ENCODE measurements at regions not wholly inside any gene's neighbourhood (a gene's known extent, or its start where the extent isn't known, plus 50 kb on each side); places are given as distances from the start of the nearest gene placed in this dataset.

- DNase-seq: no peak
- no peaks in the 10 kb centered on the region for H3K27me3 ChIP-seq (ENCODE audit: control insufficient read depth, insufficient read depth, low read length)
- WGBS (ENCODE audit: insufficient coverage, low lambda C conversion rate): no CpG with 5 or more reads among the region's 17 CpGs
Observed at GRCh38 chr20:50376888-50377459, 133.2 kb upstream of the PTPN1 start.

GRCh38 chr20:50378170-50379000 is 131.8 kb upstream of the PTPN1 start:
- no peaks in the 10 kb centered on the region for H3K36me3 ChIP-seq (ENCODE audit: control insufficient read depth, insufficient read depth, low read length)
- no peak overlapping the region for H3K4me3 ChIP-seq (ENCODE audit: low read length)
- no peak for DNase-seq
- peak overlapping the region; percentile 66 for H3K27ac ChIP-seq (ENCODE audit: low read length)
- 81% methylated on average over 7 of the region's 14 CpGs for WGBS (ENCODE audit: insufficient coverage, low lambda C conversion rate)
- H3K27me3 ChIP-seq (ENCODE audit: control insufficient read depth, insufficient read depth, low read length): no peaks in the 10 kb centered on the region
- no peaks in the 10 kb centered on the region for H3K9me3 ChIP-seq (ENCODE audit: control insufficient read depth, low read depth, low read length)
- H3K4me1 ChIP-seq (ENCODE audit: control insufficient read depth, insufficient read depth, low read length): peaks cover 56% of the 10 kb centered on the region

More at GRCh38 chr20:50376888-50377459, 133.2 kb upstream of the PTPN1 start:
- Histone ChIP-seq H3K36me3 (ENCODE audit: control insufficient read depth, insufficient read depth, low read length) (no peaks in the 10 kb centered on the region), H3K4me3 (ENCODE audit: low read length) (no peak overlapping the region), H3K27ac (ENCODE audit: low read length) (no peak overlapping the region), H3K4me1 (ENCODE audit: control insufficient read depth, insufficient read depth, low read length) (peaks cover 53% of the 10 kb centered on the region), H3K9me3 (ENCODE audit: control insufficient read depth, low read depth, low read length) (no peaks in the 10 kb centered on the region)

GRCh38 chr20:50379049-50379990 is 130.9 kb upstream of the PTPN1 start:
- H3K4me1 ChIP-seq (ENCODE audit: control insufficient read depth, insufficient read depth, low read length): peaks cover 56% of the 10 kb centered on the region
- no peak overlapping the region for H3K4me3 ChIP-seq (ENCODE audit: low read length)
- DNase-seq: peak; percentile 94 to 96

GRCh38 chr20:50379991-50380696 is 130.0 kb upstream of the PTPN1 start:
- WGBS (ENCODE audit: insufficient coverage, low lambda C conversion rate): 100% methylated on average over 3 of the region's 16 CpGs
- Histone ChIP-seq H3K4me1 (ENCODE audit: control insufficient read depth, insufficient read depth, low read length) (peaks cover 51% of the 10 kb centered on the region), H3K27me3 (ENCODE audit: control insufficient read depth, insufficient read depth, low read length) (no peaks in the 10 kb centered on the region), H3K36me3 (ENCODE audit: control insufficient read depth, insufficient read depth, low read length) (no peaks in the 10 kb centered on the region), H3K27ac (ENCODE audit: low read length) (no peak overlapping the region), H3K9me3 (ENCODE audit: control insufficient read depth, low read depth, low read length) (no peaks in the 10 kb centered on the region), H3K4me3 (ENCODE audit: low read length) (no peak overlapping the region)
- no peak for DNase-seq

More at GRCh38 chr20:50379049-50379990, 130.9 kb upstream of the PTPN1 start:
- Histone ChIP-seq H3K36me3 (ENCODE audit: control insufficient read depth, insufficient read depth, low read length) (no peaks in the 10 kb centered on the region), H3K27me3 (ENCODE audit: control insufficient read depth, insufficient read depth, low read length) (no peaks in the 10 kb centered on the region), H3K27ac (ENCODE audit: low read length) (peak overlapping the region; percentile 66), H3K9me3 (ENCODE audit: control insufficient read depth, low read depth, low read length) (no peaks in the 10 kb centered on the region)
- 55% methylated on average over 8 of the region's 38 CpGs for WGBS (ENCODE audit: insufficient coverage, low lambda C conversion rate)

GRCh38 chr20:50380697-50381040 is 129.5 kb upstream of the PTPN1 start:
- no peaks in the 10 kb centered on the region for H3K36me3 ChIP-seq (ENCODE audit: control insufficient read depth, insufficient read depth, low read length)
- H3K27me3 ChIP-seq (ENCODE audit: control insufficient read depth, insufficient read depth, low read length): no peaks in the 10 kb centered on the region
- WGBS (ENCODE audit: insufficient coverage, low lambda C conversion rate): 40% methylated on average over 1 of the region's 5 CpGs
- no peaks in the 10 kb centered on the region for H3K9me3 ChIP-seq (ENCODE audit: control insufficient read depth, low read depth, low read length)
- no peak overlapping the region for H3K27ac ChIP-seq (ENCODE audit: low read length)
- H3K4me3 ChIP-seq (ENCODE audit: low read length): no peak overlapping the region
- peaks cover 51% of the 10 kb centered on the region for H3K4me1 ChIP-seq (ENCODE audit: control insufficient read depth, insufficient read depth, low read length)
- no peak for DNase-seq

GRCh38 chr20:50381075-50381732 is 129.0 kb upstream of the PTPN1 start:
- H3K36me3 ChIP-seq (ENCODE audit: control insufficient read depth, insufficient read depth, low read length): no peaks in the 10 kb centered on the region
- WGBS (ENCODE audit: insufficient coverage, low lambda C conversion rate): 78% methylated on average over 2 of the region's 7 CpGs
- H3K4me1 ChIP-seq (ENCODE audit: control insufficient read depth, insufficient read depth, low read length): peaks cover 51% of the 10 kb centered on the region
- no peak overlapping the region for H3K4me3 ChIP-seq (ENCODE audit: low read length)
- H3K9me3 ChIP-seq (ENCODE audit: control insufficient read depth, low read depth, low read length): no peaks in the 10 kb centered on the region
- H3K27ac ChIP-seq (ENCODE audit: low read length): no peak overlapping the region
- no peak for DNase-seq
- no peaks in the 10 kb centered on the region for H3K27me3 ChIP-seq (ENCODE audit: control insufficient read depth, insufficient read depth, low read length)

GRCh38 chr20:50381771-50382593 is 128.2 kb upstream of the PTPN1 start:
- peak overlapping the region; percentile 71 for H3K27ac ChIP-seq (ENCODE audit: low read length)
- peak; percentile 56 to 88 for DNase-seq

GRCh38 chr20:50385733-50386640 is 124.2 kb upstream of the PTPN1 start:
- DNase-seq: no peak

More at GRCh38 chr20:50381771-50382593, 128.2 kb upstream of the PTPN1 start:
- Histone ChIP-seq H3K4me1 (ENCODE audit: control insufficient read depth, insufficient read depth, low read length) (peaks cover 51% of the 10 kb centered on the region), H3K27me3 (ENCODE audit: control insufficient read depth, insufficient read depth, low read length) (no peaks in the 10 kb centered on the region), H3K4me3 (ENCODE audit: low read length) (no peak overlapping the region), H3K9me3 (ENCODE audit: control insufficient read depth, low read depth, low read length) (no peaks in the 10 kb centered on the region), H3K36me3 (ENCODE audit: control insufficient read depth, insufficient read depth, low read length) (no peaks in the 10 kb centered on the region)
- 14% methylated on average over 1 of the region's 13 CpGs for WGBS (ENCODE audit: insufficient coverage, low lambda C conversion rate)

More at GRCh38 chr20:50385733-50386640, 124.2 kb upstream of the PTPN1 start:
- H3K27me3 ChIP-seq (ENCODE audit: control insufficient read depth, insufficient read depth, low read length): no peaks in the 10 kb centered on the region
- no peaks in the 10 kb centered on the region for H3K36me3 ChIP-seq (ENCODE audit: control insufficient read depth, insufficient read depth, low read length)
- WGBS (ENCODE audit: insufficient coverage, low lambda C conversion rate): 79% methylated on average over 8 of the region's 22 CpGs
- H3K9me3 ChIP-seq (ENCODE audit: control insufficient read depth, low read depth, low read length): no peaks in the 10 kb centered on the region
- no peak overlapping the region for H3K4me3 ChIP-seq (ENCODE audit: low read length)
- H3K27ac ChIP-seq (ENCODE audit: low read length): no peak overlapping the region
- peaks cover 48% of the 10 kb centered on the region for H3K4me1 ChIP-seq (ENCODE audit: control insufficient read depth, insufficient read depth, low read length)

All from large intestine (tissue), 3 donors.